ENCODE measurements at regions not wholly inside any gene's neighbourhood (a gene's known extent, or its start where the extent isn't known, plus 50 kb on each side); places are given as distances from the start of the nearest gene placed in this dataset.

- TF ChIP-seq CTCF (conservative IDR thresholded peaks at IDR 0.05; ENCODE audit: low read length), result no peak
- TF ChIP-seq EZH2phosphoT487 (IDR thresholded peaks at IDR 0.05; ENCODE audit: borderline replicate concordance), result no peak
Measured at GRCh38 chr13:111548301-111548700, 227.9 kb downstream of the TEX29 start.

All from Loucy (cell line).